SJCRH30 (cell line): ENCODE measurements at regions not wholly inside any gene's neighbourhood (a gene's known extent, or its start where the extent isn't known, plus 50 kb on each side); places are given as distances from the start of the nearest gene placed in this dataset.

Experiments
- DNase-seq, 2 experiments: peaks; one replicate each; pipeline ENCODE4 v3.0.0-alpha.2; 2015 to 2020
- H3K27ac ChIP-seq: fragments of 250-450 bp; sonication (Bioruptor Pico); 2 replicates; pipeline ENCODE4 v1.5.1; 2020; ENCODE audit warnings: mild to moderate bottlenecking, moderate library complexity
- H3K27me3 ChIP-seq: fragments of 250-450 bp; sonication (Bioruptor Pico); 2 replicates; pipeline ENCODE4 v1.5.1; 2020; ENCODE audit warnings: mild to moderate bottlenecking, moderate library complexity
- H3K36me3 ChIP-seq: fragments of 250-450 bp; sonication (Bioruptor Pico); 2 replicates; pipeline ENCODE4 v1.5.1; 2020; ENCODE audit warnings: mild to moderate bottlenecking, moderate library complexity
- H3K4me1 ChIP-seq: fragments of 250-450 bp; sonication (Bioruptor Pico); 2 replicates; pipeline ENCODE4 v1.5.1; 2020; ENCODE audit warnings: mild to moderate bottlenecking, moderate library complexity
- H3K4me3 ChIP-seq: fragments of 250-450 bp; sonication (Bioruptor Pico); 2 replicates; pipeline ENCODE4 v1.5.1; 2020; ENCODE audit warnings: mild to moderate bottlenecking, moderate library complexity
- H3K9me3 ChIP-seq: fragments of 250-450 bp; sonication (Bioruptor Pico); replicated peaks from 2 replicates; pipeline ENCODE4 v1.5.1; 2020; ENCODE audit warnings: mild to moderate bottlenecking, moderate library complexity

GRCh38 chr6:41404182-41404845 is 68.9 kb downstream of the NCR2 start:
- H3K27me3 ChIP-seq, result no peaks in the 10 kb centered on the region
- no peak overlapping the region for H3K27ac ChIP-seq
- no peaks in the 10 kb centered on the region for H3K9me3 ChIP-seq
- DNase-seq, result no peak
- no peak overlapping the region for H3K4me3 ChIP-seq
- no peaks in the 10 kb centered on the region for H3K36me3 ChIP-seq
- H3K4me1 ChIP-seq, result no peaks in the 10 kb centered on the region

DNA sequence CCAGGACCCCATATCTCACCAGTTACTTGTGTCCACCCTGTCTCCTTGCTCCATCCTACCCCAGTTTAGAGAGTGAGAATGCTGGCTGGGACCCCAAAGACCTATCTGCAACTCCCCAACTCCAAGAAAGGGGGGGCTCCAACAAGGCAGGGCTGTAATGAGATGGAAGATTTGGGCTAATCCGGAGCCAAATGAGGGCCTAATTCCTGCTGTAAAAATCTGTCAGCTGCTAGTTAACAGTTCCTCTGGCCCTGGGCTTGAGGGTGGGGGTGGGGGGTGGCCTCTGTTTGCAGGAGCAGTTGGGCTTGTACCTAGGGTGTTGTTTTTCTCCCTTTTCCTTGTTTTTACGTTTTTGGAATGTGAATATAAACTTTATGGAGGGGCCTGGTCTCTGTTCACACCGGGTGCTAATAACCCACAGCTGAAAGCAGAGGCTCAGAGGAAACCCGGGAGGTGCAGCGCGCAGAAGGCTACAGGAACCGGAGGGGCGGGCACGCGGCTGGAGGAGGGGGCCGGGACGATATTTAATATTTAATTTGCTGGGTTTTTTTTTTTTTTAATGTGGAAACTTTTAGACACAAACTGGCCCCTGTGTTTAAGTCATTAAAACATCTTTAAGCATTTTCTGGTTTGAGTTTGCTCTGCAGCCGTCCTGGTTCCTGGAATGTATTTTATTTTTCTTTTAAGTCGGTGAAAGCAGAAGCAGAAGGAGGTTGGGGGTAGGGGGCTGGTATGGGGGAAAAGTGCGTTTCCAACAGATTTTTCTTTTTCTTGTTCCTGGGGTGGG is 70.7 kb downstream of the NCR2 start:
- H3K4me1 ChIP-seq, result no peaks in the 10 kb centered on the region
- no peaks in the 10 kb centered on the region for H3K36me3 ChIP-seq
- no peaks in the 10 kb centered on the region for H3K27me3 ChIP-seq
- no peaks in the 10 kb centered on the region for H3K9me3 ChIP-seq
- no peak overlapping the region for H3K4me3 ChIP-seq
- DNase-seq, result no peak
- no peak overlapping the region for H3K27ac ChIP-seq

DNA sequence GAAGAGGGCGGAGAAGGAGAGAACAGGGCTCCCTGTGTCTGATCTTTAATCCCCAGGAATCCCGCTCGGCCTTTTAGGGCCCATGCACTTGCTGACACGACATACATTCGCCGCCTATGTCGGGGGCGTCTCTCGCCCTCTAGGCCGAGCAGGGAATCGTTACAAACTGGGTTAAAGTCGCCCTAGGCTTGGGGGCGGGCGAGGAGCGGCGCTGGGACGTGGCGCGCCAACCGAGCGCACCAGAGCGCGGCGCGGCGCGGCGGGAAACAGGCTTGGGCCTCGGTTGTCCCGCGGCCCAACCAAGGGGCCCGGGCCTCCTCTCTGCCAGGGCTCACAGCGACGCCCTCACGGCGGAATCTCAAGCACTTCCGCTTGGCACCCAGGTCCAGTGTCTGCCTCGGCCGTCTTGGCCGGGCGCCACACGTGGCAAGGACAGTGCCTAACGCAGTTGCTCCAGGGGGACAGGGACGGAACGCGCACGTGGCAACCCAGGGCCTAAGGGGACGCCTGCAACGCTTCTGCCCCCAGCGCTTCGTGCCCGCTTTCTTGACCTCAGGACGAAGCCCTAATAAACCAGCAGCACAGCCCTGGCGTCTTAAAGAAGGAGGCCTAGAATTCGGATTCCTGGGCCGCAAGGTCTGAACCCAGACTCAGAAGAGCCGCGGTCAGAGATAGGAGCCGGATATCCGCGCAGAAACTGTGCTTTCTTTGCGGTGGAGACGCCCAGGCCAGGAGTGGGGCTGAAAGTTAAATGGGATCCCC is 71.5 kb downstream of the NCR2 start:
- H3K9me3 ChIP-seq, result no peaks in the 10 kb centered on the region
- no peaks in the 10 kb centered on the region for H3K4me1 ChIP-seq
- no peak for DNase-seq
- no peaks in the 10 kb centered on the region for H3K36me3 ChIP-seq
- no peaks in the 10 kb centered on the region for H3K27me3 ChIP-seq
- H3K4me3 ChIP-seq, result no peak overlapping the region
- H3K27ac ChIP-seq, result no peak overlapping the region

- H3K27me3 ChIP-seq, result 0 out of 2 replicates have a peak, but pooled peaks cover under 1% of the 10 kb centered on the region
Observed at GRCh38 chr6:41408576-41408975, 73.2 kb downstream of the NCR2 start.

DNA sequence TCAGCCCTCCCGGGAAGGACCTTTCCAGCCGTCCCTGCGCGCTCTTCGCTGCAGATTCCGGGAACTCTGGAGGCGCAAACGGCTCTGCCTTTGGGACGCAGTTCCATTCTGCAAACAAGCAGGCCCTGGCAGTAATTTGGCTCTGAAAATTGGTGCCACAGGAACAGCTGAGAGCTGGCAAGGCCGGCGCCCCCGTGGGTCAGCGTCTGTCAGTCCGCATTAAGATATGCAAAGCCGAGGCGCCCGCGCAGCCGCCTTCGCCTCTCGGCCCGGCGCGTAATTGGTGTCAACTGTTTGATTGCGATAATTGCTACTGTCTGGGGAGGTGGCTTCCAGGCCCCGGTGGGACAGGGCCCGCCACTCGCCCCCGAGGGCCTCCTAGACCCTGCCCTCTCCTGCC is 73.6 kb downstream of the NCR2 start:
- Histone ChIP-seq H3K36me3 (no peaks in the 10 kb centered on the region), H3K27ac (no peak overlapping the region), H3K27me3 (0 out of 2 replicates have a peak, but pooled peaks cover 4% of the 10 kb centered on the region), H3K4me1 (no peaks in the 10 kb centered on the region), H3K4me3 (no peak overlapping the region), H3K9me3 (no peaks in the 10 kb centered on the region)
- DNase-seq, result no peak

More at GRCh38 chr6:41408576-41408975, 73.2 kb downstream of the NCR2 start:
- no peak for DNase-seq
- no peak overlapping the region for H3K4me3 ChIP-seq
- H3K36me3 ChIP-seq, result no peaks in the 10 kb centered on the region
- H3K27ac ChIP-seq, result no peak overlapping the region
- H3K9me3 ChIP-seq, result no peaks in the 10 kb centered on the region
- H3K4me1 ChIP-seq, result no peaks in the 10 kb centered on the region

GRCh38 chr6:41409489-41409888 is 74.1 kb downstream of the NCR2 start:
- H3K36me3 ChIP-seq, result no peaks in the 10 kb centered on the region
- no peaks in the 10 kb centered on the region for H3K4me1 ChIP-seq
- DNase-seq, result no peak
- no peak overlapping the region for H3K27ac ChIP-seq
- H3K27me3 ChIP-seq, result 0 out of 2 replicates have a peak, but pooled peaks cover 5% of the 10 kb centered on the region
- H3K4me3 ChIP-seq, result no peak overlapping the region
- H3K9me3 ChIP-seq, result no peaks in the 10 kb centered on the region

DNA sequence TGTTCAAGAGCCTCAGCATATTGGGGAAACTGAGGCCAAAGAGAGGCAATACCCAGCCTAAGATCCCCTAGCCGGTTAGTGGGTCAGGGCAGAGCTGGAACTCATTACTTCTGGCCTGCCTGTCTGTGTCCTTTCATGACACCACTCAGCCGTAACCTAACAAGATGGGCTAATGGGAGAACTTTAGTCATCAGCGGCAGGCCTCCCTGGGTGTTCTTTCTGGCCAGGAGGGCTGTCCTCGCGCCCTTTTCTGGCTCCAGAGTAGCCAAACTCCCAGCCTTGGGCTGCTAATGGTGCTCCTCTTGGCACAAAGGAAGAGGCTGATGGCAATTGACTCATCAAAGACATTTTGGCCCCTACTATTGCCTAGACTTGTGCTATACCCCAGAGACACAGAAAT is 76.6 kb downstream of the NCR2 start:
- Histone ChIP-seq H3K4me3 (no peak overlapping the region), H3K27me3 (0 out of 2 replicates have a peak, but pooled peaks cover 5% of the 10 kb centered on the region), H3K9me3 (no peaks in the 10 kb centered on the region), H3K36me3 (no peaks in the 10 kb centered on the region), H3K27ac (no peak overlapping the region), H3K4me1 (peaks cover 9% of the 10 kb centered on the region; the same call in 1 of the 2 replicates)
- DNase-seq, result no peak

- Histone ChIP-seq H3K9me3 (no peaks in the 10 kb centered on the region), H3K4me3 (no peak overlapping the region), H3K36me3 (no peaks in the 10 kb centered on the region), H3K27ac (no peak overlapping the region), H3K27me3 (0 out of 2 replicates have a peak, but pooled peaks cover 5% of the 10 kb centered on the region), H3K4me1 (peaks cover 17% of the 10 kb centered on the region)
- DNase-seq, result no peak
Observed at GRCh38 chr6:41413250-41413649, 77.8 kb downstream of the NCR2 start.

- Histone ChIP-seq H3K27ac (no peak overlapping the region), H3K4me1 (peaks cover 17% of the 10 kb centered on the region), H3K36me3 (no peaks in the 10 kb centered on the region), H3K9me3 (no peaks in the 10 kb centered on the region), H3K4me3 (no peak overlapping the region), H3K27me3 (0 out of 2 replicates have a peak, but pooled peaks cover 5% of the 10 kb centered on the region)
- DNase-seq, result no peak
Observed at GRCh38 chr6:41416501-41416837, 81.1 kb downstream of the NCR2 start.

DNA sequence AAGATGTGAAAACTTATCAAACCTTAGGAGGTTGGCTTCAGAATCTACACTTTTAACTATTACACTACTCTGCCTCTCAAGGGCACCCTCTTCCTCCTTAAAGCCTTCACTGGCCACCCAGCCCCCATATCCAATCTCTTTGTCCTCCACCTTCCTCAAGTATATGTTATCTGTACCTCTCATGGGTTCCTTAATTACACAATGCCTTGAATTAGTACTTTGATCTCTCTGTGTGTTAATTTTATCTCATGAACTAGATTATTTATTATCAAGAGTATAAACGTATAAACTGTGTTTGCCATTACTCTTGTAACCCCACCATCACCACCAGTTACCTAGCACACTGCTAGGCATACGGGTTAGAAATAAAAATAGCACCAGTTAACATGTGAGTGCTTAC is 83.3 kb downstream of the NCR2 start:
- H3K27ac ChIP-seq, result no peak overlapping the region
- no peak for DNase-seq
- peaks cover 27% of the 10 kb centered on the region for H3K4me1 ChIP-seq
- no peaks in the 10 kb centered on the region for H3K36me3 ChIP-seq
- H3K9me3 ChIP-seq, result no peaks in the 10 kb centered on the region
- 0 out of 2 replicates have a peak, but pooled peaks cover 3% of the 10 kb centered on the region for H3K27me3 ChIP-seq
- H3K4me3 ChIP-seq, result no peak overlapping the region

GRCh38 chr6:41419385-41419784 is 84.0 kb downstream of the NCR2 start:
- H3K27ac ChIP-seq, result no peak overlapping the region
- no peak overlapping the region for H3K4me3 ChIP-seq
- H3K4me1 ChIP-seq, result peaks cover 27% of the 10 kb centered on the region
- DNase-seq, result no peak
- no peaks in the 10 kb centered on the region for H3K27me3 ChIP-seq
- no peaks in the 10 kb centered on the region for H3K36me3 ChIP-seq
- H3K9me3 ChIP-seq, result no peaks in the 10 kb centered on the region

DNA sequence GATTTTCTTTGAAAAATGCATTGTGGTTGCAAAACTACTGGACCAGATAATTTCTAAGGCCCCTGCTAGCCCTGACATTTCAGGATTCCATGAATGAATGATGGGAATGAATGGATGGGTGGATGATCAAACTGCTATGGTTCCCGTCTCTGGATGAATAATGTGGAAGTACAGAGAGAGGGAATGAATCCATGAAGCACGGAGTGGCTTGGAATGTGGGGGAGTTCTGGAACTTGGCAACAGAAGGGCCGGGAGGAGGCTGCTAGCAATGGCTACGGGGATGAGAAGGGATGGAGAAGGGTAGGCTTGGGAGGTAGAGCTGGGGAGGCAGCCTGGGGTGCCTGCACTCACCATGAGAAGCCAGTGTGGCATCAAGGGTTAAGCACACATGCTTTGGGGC is 84.8 kb downstream of the NCR2 start:
- no peak for DNase-seq
- Histone ChIP-seq H3K4me3 (no peak overlapping the region), H3K27me3 (no peaks in the 10 kb centered on the region), H3K36me3 (no peaks in the 10 kb centered on the region), H3K9me3 (no peaks in the 10 kb centered on the region), H3K4me1 (peaks cover 27% of the 10 kb centered on the region), H3K27ac (no peak overlapping the region)

DNA sequence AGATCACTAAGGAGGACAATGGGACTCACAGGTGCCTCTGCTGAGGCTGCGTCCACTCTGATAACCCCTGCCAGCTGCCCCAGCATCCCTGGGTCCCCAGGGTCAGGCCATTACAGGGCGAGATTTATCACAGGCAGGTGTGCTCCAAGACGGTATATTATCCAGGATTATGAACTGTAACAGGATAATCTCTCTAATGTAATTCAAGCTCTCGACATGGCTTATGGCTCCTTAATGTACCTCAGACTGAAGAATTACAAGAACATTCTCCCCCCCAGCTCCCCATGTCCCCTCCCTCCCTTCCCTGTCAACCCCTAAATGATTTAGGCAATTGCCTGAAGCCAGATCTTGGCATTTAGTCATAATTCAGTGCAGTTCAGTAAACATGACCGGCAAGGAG is 86.8 kb downstream of the NCR2 start:
- Histone ChIP-seq H3K27me3 (peaks cover 8% of the 10 kb centered on the region), H3K36me3 (no peaks in the 10 kb centered on the region), H3K4me1 (peaks cover 16% of the 10 kb centered on the region), H3K27ac (no peak overlapping the region), H3K9me3 (no peaks in the 10 kb centered on the region), H3K4me3 (no peak overlapping the region)
- peak; percentile 56 to 78 for DNase-seq

GRCh38 chr6:41423002-41423401 is 87.6 kb downstream of the NCR2 start:
- DNase-seq, result no peak
- Histone ChIP-seq H3K4me1 (peaks cover 10% of the 10 kb centered on the region), H3K4me3 (no peak overlapping the region), H3K9me3 (no peaks in the 10 kb centered on the region), H3K27me3 (peaks cover 13% of the 10 kb centered on the region), H3K36me3 (no peaks in the 10 kb centered on the region), H3K27ac (no peak overlapping the region)
